GM23338 (cell line): ENCODE measurements at regions not wholly inside any gene's neighbourhood (a gene's known extent, or its start where the extent isn't known, plus 50 kb on each side); places are given as distances from the start of the nearest gene placed in this dataset.

Source experiments
- ATAC-seq: fragments of 200-7000 bp; cut with Tn5 transposase; 3 replicates; pipeline ENCODE4 v1.9.1; 2020
- DNase-seq: peaks from one replicate; pipeline ENCODE4 v3.0.0-alpha.2; 2015; ENCODE audit warnings: low spot score
- H2AFZ ChIP-seq: fragments of 200-600 bp; sonication (generic); 2 replicates; pipeline ENCODE4 v1.8.0; 2016; ENCODE audit warnings: antibody characterized with exemption, mild to moderate bottlenecking, moderate library complexity
- H3F3A ChIP-seq: fragments of 200-600 bp; sonication (generic); replicated peaks from 2 replicates; pipeline ENCODE4 v1.8.0; 2017; ENCODE audit warnings: antibody characterized with exemption, mixed run types, low read depth
- H3K27ac ChIP-seq: fragments of 200-600 bp; sonication (generic); 2 replicates; pipeline ENCODE4 v1.6.1; 2016; ENCODE audit warnings: low read depth
- H3K27me3 ChIP-seq: fragments of 200-600 bp; sonication (generic); 2 replicates; pipeline ENCODE4 v1.8.0; 2016; ENCODE audit warnings: mild to moderate bottlenecking, mixed run types, moderate library complexity; ENCODE audit not compliant: insufficient read depth
- H3K36me3 ChIP-seq: fragments of 200-600 bp; sonication (generic); 2 replicates; pipeline ENCODE4 v1.8.0; 2016; ENCODE audit warnings: mild to moderate bottlenecking; ENCODE audit not compliant: insufficient read depth
- H3K4me1 ChIP-seq: fragments of 200-600 bp; sonication (generic); 2 replicates; pipeline ENCODE4 v1.8.0; 2016; ENCODE audit warnings: mild to moderate bottlenecking, moderate library complexity; ENCODE audit not compliant: insufficient read depth
- H3K4me2 ChIP-seq: fragments of 200-600 bp; sonication (generic); 2 replicates; pipeline ENCODE4 v1.7.1; 2017; ENCODE audit warnings: mixed run types
- H3K4me3 ChIP-seq: fragments of 200-600 bp; sonication (generic); 2 replicates; pipeline ENCODE4 v1.6.1; 2016; ENCODE audit warnings: mixed run types
- H3K79me2 ChIP-seq: fragments of 200-600 bp; sonication (generic); replicated peaks from 2 replicates; pipeline ENCODE4 v1.8.0; 2017; ENCODE audit warnings: mild to moderate bottlenecking; ENCODE audit not compliant: insufficient read depth
- H3K9me2 ChIP-seq: fragments of 200-600 bp; sonication (generic); 2 replicates; pipeline ENCODE4 v1.8.0; 2017; ENCODE audit not compliant: insufficient read depth
- H4K20me1 ChIP-seq: fragments of 200-600 bp; sonication (generic); replicated peaks from 2 replicates; pipeline ENCODE4 v1.8.0; 2017; ENCODE audit warnings: mild to moderate bottlenecking; ENCODE audit not compliant: insufficient read depth
- H3K27ac Mint-ChIP-seq: 2 replicates; pipeline ENCODE4 v1.8.0; 2020; ENCODE audit warnings: inconsistent platforms, mild to moderate bottlenecking, moderate library complexity, mixed read lengths
- H3K27me3 Mint-ChIP-seq: 3 replicates; pipeline ENCODE4 v1.8.0; 2022; ENCODE audit warnings: low read depth, mild to moderate bottlenecking, moderate library complexity, mixed read lengths, inconsistent platforms; ENCODE audit not compliant: insufficient read depth, poor library complexity
- H3K36me3 Mint-ChIP-seq: 3 replicates; pipeline ENCODE4 v1.8.0; 2021; ENCODE audit warnings: low read depth, mild to moderate bottlenecking, inconsistent platforms, moderate library complexity, mixed read lengths
- H3K4me1 Mint-ChIP-seq: 3 replicates; pipeline ENCODE4 v1.8.0; 2020; ENCODE audit warnings: mild to moderate bottlenecking, inconsistent platforms, mixed read lengths
- H3K4me3 Mint-ChIP-seq: 3 replicates; pipeline ENCODE4 v1.8.0; 2021; ENCODE audit warnings: moderate library complexity, mild to moderate bottlenecking, inconsistent platforms, mixed read lengths
- H3K9me3 Mint-ChIP-seq: 3 replicates; pipeline ENCODE4 v1.8.0; 2020; ENCODE audit warnings: moderate library complexity, mild to moderate bottlenecking, inconsistent platforms, mixed read lengths
- CREB1 ChIP-seq: fragments of 250-450 bp; sonication (Bioruptor Pico); IDR thresholded peaks from 2 replicates; pipeline ENCODE4 v1.5.0; 2020; ENCODE audit warnings: low read depth, mild to moderate bottlenecking, moderate library complexity
- CTCF ChIP-seq, 2 experiments: fragments of 200-600 bp in 1 of 2; sonication (generic) in 1 of 2; conservative IDR thresholded peaks; 2 replicates each; pipeline versions ENCODE4 v1.5.1 to v1.6.1; 2016 to 2017; ENCODE audit warnings: antibody characterized with exemption in 2 of 2, low read depth in 2 of 2, mild to moderate bottlenecking in 2 of 2, moderate library complexity in 1 of 2
- ETS1 ChIP-seq: IDR thresholded peaks from 2 replicates; pipeline ENCODE4 v1.6.1; 2016; ENCODE audit warnings: antibody characterized with exemption
- EZH2 ChIP-seq: fragments of 200-600 bp; sonication (generic); IDR thresholded peaks from one replicate; pipeline ENCODE4 v1.8.0; 2017; ENCODE audit warnings: antibody characterized with exemption, mild to moderate bottlenecking, low read depth; ENCODE audit not compliant: unreplicated experiment
- EZH2phosphoT487 ChIP-seq: fragments of 200-600 bp; sonication (generic); IDR thresholded peaks from one replicate; pipeline ENCODE4 v1.8.1; 2018; ENCODE audit warnings: antibody characterized with exemption; ENCODE audit not compliant: unreplicated experiment
- JUNB ChIP-seq: IDR thresholded peaks from one replicate; pipeline ENCODE4 v1.6.1; 2016; ENCODE audit warnings: antibody characterized with exemption; ENCODE audit not compliant: unreplicated experiment
- NANOG ChIP-seq: IDR thresholded peaks from 2 replicates; pipeline ENCODE4 v1.6.1; 2016; ENCODE audit warnings: antibody characterized with exemption, borderline replicate concordance
- POLR2AphosphoS5 ChIP-seq: IDR thresholded peaks from 2 replicates; pipeline ENCODE4 v1.6.1; 2016; ENCODE audit warnings: antibody characterized with exemption, low read depth
- REST ChIP-seq: IDR thresholded peaks from one replicate; pipeline ENCODE4 v1.6.1; 2018; ENCODE audit warnings: antibody characterized with exemption; ENCODE audit not compliant: unreplicated experiment
- STAT1 ChIP-seq: IDR thresholded peaks from one replicate; pipeline ENCODE4 v1.6.1; 2016; ENCODE audit warnings: antibody characterized with exemption; ENCODE audit not compliant: unreplicated experiment
- ZNF114 ChIP-seq: fragments of 250-450 bp; sonication (Bioruptor Pico); IDR thresholded peaks from 2 replicates; pipeline ENCODE4 v1.5.0; 2020; ENCODE audit warnings: mild to moderate bottlenecking, moderate library complexity
- ZNF331 ChIP-seq: fragments of 250-450 bp; sonication (Bioruptor Pico); IDR thresholded peaks from 2 replicates; pipeline ENCODE4 v1.5.0; 2020; ENCODE audit warnings: low read depth, mild to moderate bottlenecking, moderate library complexity
- ZNF462 ChIP-seq: fragments of 250-450 bp; sonication (Bioruptor Pico); IDR thresholded peaks from 2 replicates; pipeline ENCODE4 v1.5.0; 2020; ENCODE audit warnings: mild to moderate bottlenecking, moderate library complexity

GRCh38 chr10:131495224-131495623 lies 183.7 kb upstream of the TCERG1L start:
- Mint-ChIP-seq H3K4me3 (no peak overlapping the region), H3K4me1 (no peaks in the 10 kb centered on the region), H3K27ac (no peak overlapping the region), H3K36me3 (peaks cover 24% of the 10 kb centered on the region), H3K9me3 (peaks cover 95% of the 10 kb centered on the region), H3K27me3 (peaks cover 8% of the 10 kb centered on the region)
- no peaks in the 10 kb centered on the region for H3K4me1 ChIP-seq
- no peak overlapping the region for H3K4me3 ChIP-seq
- no peaks in the 10 kb centered on the region for H3K36me3 ChIP-seq
- no peaks in the 10 kb centered on the region for H3K9me2 ChIP-seq
- H3K27me3 ChIP-seq, result no peaks in the 10 kb centered on the region
- no peaks in the 10 kb centered on the region for H3K79me2 ChIP-seq
- no peaks in the 10 kb centered on the region for H3F3A ChIP-seq
- H2AFZ ChIP-seq, result no peak overlapping the region
- H4K20me1 ChIP-seq, result no peaks in the 10 kb centered on the region
- H3K4me2 ChIP-seq, result no peak overlapping the region
- TF ChIP-seq ZNF462 (no peak), ZNF114 (no peak), EZH2phosphoT487 (no peak), CTCF (conservative IDR thresholded peaks at IDR 0.05; ENCODE audit: low read depth in 2 of 2) (no peak), STAT1 (no peak), NANOG (no peak), EZH2 (no peak), CREB1 (CRISPR knock-in tag) (no peak), JUNB (no peak), POLR2AphosphoS5 (no peak), ZNF331 (no peak), REST (no peak), ETS1 (no peak)
- DNase-seq, result no peak
- H3K27ac ChIP-seq, result no peak overlapping the region
- no peak for ATAC-seq
